Skeletal muscle tissue (tissue), 3 donors: ENCODE measurements at regions not wholly inside any gene's neighbourhood (a gene's known extent, or its start where the extent isn't known, plus 50 kb on each side); places are given as distances from the start of the nearest gene placed in this dataset.

Source experiments
- H3K27ac ChIP-seq: one replicate; pipeline ENCODE4 v1.7.0; 2013; ENCODE audit warnings: mild to moderate bottlenecking, low read depth, low read length, inconsistent platforms
- H3K27me3 ChIP-seq, 3 donors: one replicate each; pipeline ENCODE4 v1.7.0; 2013; ENCODE audit warnings: low read length in 3 of 3; ENCODE audit not compliant: control insufficient read depth in 3 of 3, insufficient read depth in 3 of 3
- H3K36me3 ChIP-seq, 3 donors: one replicate each; pipeline ENCODE4 v1.7.0; 2013; ENCODE audit warnings: low read length in 3 of 3; ENCODE audit not compliant: control insufficient read depth in 3 of 3, insufficient read depth in 3 of 3
- H3K4me1 ChIP-seq, 3 donors: one replicate each; pipeline ENCODE4 v1.7.0; 2013; ENCODE audit warnings: low read length in 3 of 3, mild to moderate bottlenecking in 3 of 3; ENCODE audit not compliant: control insufficient read depth in 3 of 3, insufficient read depth in 3 of 3
- H3K4me3 ChIP-seq, 3 donors: one replicate each; pipeline ENCODE4 v1.7.0; 2013; ENCODE audit warnings: low read length in 3 of 3
- H3K9ac ChIP-seq, 3 donors: one replicate each; pipeline ENCODE4 v1.7.0; 2013; ENCODE audit warnings: low read length in 3 of 3, mild to moderate bottlenecking in 3 of 3, moderate library complexity in 2 of 3, low read depth in 1 of 3
- H3K9me3 ChIP-seq, 3 donors: one replicate each; pipeline ENCODE4 v1.7.0; 2013; ENCODE audit warnings: low read length in 3 of 3; ENCODE audit not compliant: control insufficient read depth in 3 of 3
- donor health status: Osteomylitis.

DNA sequence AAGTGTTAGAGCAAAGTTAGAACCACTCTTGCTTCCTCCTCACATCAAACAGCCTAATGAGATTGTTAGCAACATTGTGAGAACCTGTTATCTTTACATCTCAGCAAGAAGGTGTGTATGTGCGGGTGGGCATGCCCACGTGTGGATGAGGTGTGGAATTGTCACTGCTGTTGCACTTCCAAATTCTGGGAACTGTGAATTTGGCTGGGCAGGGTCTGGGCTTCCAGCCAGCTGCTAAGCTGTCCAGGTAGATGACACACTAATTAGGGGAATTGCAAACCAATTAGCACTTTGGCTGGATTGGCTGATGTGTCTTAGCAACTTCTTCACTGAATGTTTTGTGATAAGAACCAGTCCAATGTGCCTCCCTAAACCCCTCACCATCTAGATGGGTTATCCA lies 848.2 kb downstream of the DHX35 start:
- H3K4me3 ChIP-seq, result no peak overlapping the region
- no peaks in the 10 kb centered on the region for H3K9me3 ChIP-seq
- no peaks in the 10 kb centered on the region for H3K36me3 ChIP-seq
- no peaks in the 10 kb centered on the region for H3K27me3 ChIP-seq
- H3K4me1 ChIP-seq, result no peaks in the 10 kb centered on the region
- no peak overlapping the region for H3K9ac ChIP-seq
- no peak overlapping the region for H3K27ac ChIP-seq

DNA sequence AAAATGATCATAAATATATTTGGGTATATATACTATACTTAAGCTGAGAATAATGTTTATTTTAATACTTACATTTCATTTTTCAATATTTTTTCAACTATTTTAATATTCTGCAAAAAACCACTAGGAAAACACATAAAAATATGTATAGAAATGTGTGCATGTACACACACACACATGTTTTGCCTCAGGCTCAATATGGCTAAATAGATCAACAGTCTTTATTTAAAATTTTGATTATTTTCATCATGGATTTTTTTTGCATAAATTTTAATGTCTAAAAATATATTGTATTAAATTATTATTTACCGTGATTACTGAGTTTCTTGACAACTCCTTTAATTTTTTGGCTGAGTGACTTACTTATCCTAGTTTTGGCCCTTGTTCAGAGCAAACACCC lies 846.5 kb downstream of the DHX35 start:
- Histone ChIP-seq H3K9me3 (no peaks in the 10 kb centered on the region), H3K27ac (no peak overlapping the region), H3K36me3 (no peaks in the 10 kb centered on the region), H3K4me1 (no peaks in the 10 kb centered on the region), H3K4me3 (no peak overlapping the region), H3K9ac (no peak overlapping the region), H3K27me3 (no peaks in the 10 kb centered on the region)

DNA sequence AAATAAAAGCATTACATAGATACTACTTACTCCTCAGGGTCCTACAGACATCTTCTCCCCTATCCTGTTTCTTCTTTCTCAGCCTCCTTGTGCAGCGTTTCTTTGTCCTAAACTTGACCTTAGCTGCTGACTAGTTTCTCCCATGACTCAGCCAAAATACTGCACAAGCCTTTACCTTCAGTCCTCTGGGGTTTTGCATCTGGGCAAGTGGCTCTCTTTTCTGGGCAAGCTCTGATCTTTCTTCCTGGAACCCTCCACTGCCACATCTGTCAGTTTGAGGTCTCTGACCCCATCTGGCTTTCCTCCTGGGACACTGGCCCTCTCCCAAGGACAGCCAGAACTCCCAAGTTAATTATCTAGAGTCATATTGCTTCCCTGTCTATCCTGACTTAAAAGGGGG lies 838.4 kb downstream of the DHX35 start:
- H3K9me3 ChIP-seq, result no peaks in the 10 kb centered on the region
- no peaks in the 10 kb centered on the region for H3K27me3 ChIP-seq
- H3K27ac ChIP-seq, result peak overlapping the region; percentile 41
- no peaks in the 10 kb centered on the region for H3K36me3 ChIP-seq
- peaks cover 0 to 9% (median 0%) of the 10 kb centered on the region in 3 donors for H3K4me1 ChIP-seq
- no peak overlapping the region for H3K9ac ChIP-seq
- H3K4me3 ChIP-seq, result no peak overlapping the region

DNA sequence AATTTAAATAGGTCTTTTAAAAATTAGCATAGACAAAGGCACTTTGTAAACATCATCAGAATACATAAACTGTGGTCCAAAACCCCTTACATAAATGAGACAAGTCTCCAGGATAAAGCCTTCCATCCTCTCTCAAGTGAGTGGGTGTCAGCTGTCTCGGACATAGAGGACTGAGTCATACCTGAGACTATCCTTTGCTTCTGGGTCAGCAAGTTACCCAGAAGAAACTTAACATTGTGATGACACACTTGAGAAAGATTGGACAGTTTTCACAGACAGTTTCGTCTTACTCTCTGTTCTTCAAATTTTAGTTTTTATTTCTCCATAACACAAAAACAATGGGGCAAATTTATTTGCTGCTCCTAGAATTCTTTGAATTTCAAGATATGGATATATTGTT lies 838.0 kb downstream of the DHX35 start:
- H3K4me1 ChIP-seq, result peaks cover 0 to 9% (median 0%) of the 10 kb centered on the region in 3 donors
- no peak overlapping the region for H3K9ac ChIP-seq
- H3K27ac ChIP-seq, result no peak overlapping the region

DNA sequence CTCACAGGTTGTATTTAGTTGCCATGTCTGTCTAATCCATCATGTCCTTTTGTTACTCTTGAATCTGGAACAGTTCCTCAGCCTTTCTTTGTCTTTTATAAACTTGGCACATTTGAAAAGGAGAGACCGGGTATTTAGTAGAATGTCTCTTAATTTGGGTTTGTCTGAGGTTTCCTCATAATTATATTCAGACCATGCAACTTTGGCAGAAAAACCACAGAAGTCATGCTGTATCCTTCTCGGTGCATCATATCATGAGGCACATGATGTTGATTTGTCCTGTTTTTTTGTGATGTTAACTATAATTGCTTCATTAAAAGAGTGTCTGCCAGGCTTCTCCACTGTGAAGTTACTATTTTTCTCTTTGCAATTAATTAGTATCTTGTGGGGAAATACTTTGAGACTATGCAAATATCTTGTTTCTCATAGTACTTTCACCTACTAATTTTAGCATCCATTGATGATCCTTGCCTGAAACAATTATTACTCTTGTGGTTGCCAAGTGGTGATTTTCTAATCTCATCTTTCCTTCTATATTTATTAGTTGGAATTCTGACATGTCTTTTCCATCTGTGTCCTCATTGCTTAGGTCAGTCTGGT lies 837.3 kb downstream of the DHX35 start:
- Histone ChIP-seq H3K27me3 (no peaks in the 10 kb centered on the region), H3K9ac (no peak overlapping the region), H3K27ac (no peak overlapping the region), H3K9me3 (no peaks in the 10 kb centered on the region), H3K4me1 (peaks cover 0 to 9% (median 0%) of the 10 kb centered on the region in 3 donors), H3K36me3 (no peaks in the 10 kb centered on the region), H3K4me3 (no peak overlapping the region)

More for the DNA sequence above, 838.0 kb downstream of the DHX35 start:
- Histone ChIP-seq H3K9me3 (no peaks in the 10 kb centered on the region), H3K27me3 (no peaks in the 10 kb centered on the region), H3K36me3 (no peaks in the 10 kb centered on the region), H3K4me3 (no peak overlapping the region)

DNA sequence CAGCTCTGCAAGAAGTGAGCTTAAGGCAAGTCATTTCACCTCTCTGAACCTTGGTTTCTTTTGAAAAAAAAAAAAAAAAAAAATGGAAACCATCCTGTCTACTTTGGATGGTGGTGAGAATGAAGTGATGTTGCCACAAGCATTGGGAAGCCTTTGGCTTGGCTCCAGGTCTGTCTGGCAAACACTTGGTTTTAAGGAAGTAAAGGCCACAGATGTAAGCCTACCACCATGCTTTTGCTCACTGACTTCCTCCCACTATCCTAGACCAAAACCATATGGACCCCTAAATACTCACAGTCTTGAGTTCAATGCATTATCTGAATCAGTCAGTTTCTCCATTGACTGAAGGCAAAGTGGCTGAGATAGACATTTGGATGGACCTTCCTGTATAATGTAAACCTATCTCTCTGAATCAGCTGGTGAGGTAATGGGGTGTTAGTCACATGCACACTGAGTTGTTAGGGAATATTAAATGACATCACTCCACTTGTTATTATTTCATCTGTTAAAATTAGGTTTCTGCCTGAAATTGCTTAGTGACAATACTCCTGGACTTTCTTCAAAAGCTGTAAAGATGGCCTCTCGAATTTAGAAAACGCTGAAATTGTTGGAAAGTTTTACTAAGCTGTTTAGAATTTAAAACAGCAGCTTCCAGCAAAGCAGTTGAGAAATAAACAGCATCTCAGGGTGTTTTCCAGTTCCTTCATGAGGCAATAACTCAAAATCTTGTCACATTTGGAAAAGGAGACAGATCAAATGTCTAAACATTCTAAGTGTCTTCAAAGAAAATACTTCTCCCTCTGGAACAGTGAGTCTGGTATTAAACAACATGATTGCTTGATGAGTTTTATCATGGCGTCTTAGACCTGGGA lies 833.5 kb downstream of the DHX35 start:
- H3K9ac ChIP-seq, result no peak overlapping the region
- H3K9me3 ChIP-seq, result no peaks in the 10 kb centered on the region
- H3K4me3 ChIP-seq, result no peak overlapping the region
- no peaks in the 10 kb centered on the region for H3K36me3 ChIP-seq
- no peaks in the 10 kb centered on the region for H3K27me3 ChIP-seq
- no peak overlapping the region for H3K27ac ChIP-seq
- peaks cover 0 to 7% (median 0%) of the 10 kb centered on the region in 3 donors for H3K4me1 ChIP-seq

DNA sequence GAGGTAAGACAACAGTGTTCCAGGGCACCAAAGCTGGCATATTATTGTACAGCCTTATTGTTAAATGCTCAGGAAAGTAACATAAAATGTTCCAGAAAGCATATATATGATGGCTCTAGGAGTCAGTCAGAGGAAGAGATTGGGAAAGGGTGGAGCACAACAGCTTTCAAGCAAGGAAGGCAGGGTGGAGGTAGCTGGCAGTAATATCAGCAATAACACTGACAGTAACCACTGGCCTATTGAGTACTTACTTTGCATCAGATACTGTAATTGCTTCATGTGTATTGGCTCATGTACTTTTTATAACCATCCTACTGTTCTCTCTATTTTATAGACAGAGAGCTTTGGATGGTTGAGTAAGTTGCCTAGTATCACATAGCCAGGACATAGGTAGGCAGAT lies 830.2 kb downstream of the DHX35 start:
- H3K4me3 ChIP-seq, result no peak overlapping the region
- H3K27me3 ChIP-seq, result no peaks in the 10 kb centered on the region
- H3K4me1 ChIP-seq, result no peaks in the 10 kb centered on the region
- H3K9me3 ChIP-seq, result no peaks in the 10 kb centered on the region
- H3K36me3 ChIP-seq, result no peaks in the 10 kb centered on the region
- no peak overlapping the region for H3K27ac ChIP-seq
- H3K9ac ChIP-seq, result no peak overlapping the region

DNA sequence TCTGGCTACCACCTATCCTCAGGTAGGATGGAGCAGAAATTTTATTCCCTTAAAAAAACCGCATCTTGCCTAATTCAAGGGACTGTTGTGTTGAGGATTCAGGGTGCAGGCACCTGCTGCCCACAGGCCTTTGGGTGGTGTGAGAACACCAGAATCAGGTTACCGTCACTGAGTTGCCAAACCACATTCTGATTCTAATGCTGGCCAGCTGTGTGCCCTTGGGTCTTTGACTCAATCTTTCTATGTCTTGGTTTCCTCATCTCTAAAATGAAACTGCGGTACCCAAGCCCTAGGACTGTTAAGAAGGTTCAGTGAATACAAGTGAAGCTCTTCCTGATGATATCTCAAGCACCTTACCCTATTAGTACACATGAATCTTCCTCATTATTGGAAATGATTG lies 827.3 kb downstream of the DHX35 start:
- H3K4me3 ChIP-seq, result no peak overlapping the region
- H3K4me1 ChIP-seq, result peaks cover 0 to 3% (median 3%) of the 10 kb centered on the region in 3 donors
- no peak overlapping the region for H3K9ac ChIP-seq
- no peak overlapping the region for H3K27ac ChIP-seq
- no peaks in the 10 kb centered on the region for H3K36me3 ChIP-seq
- no peaks in the 10 kb centered on the region for H3K27me3 ChIP-seq
- no peaks in the 10 kb centered on the region for H3K9me3 ChIP-seq

DNA sequence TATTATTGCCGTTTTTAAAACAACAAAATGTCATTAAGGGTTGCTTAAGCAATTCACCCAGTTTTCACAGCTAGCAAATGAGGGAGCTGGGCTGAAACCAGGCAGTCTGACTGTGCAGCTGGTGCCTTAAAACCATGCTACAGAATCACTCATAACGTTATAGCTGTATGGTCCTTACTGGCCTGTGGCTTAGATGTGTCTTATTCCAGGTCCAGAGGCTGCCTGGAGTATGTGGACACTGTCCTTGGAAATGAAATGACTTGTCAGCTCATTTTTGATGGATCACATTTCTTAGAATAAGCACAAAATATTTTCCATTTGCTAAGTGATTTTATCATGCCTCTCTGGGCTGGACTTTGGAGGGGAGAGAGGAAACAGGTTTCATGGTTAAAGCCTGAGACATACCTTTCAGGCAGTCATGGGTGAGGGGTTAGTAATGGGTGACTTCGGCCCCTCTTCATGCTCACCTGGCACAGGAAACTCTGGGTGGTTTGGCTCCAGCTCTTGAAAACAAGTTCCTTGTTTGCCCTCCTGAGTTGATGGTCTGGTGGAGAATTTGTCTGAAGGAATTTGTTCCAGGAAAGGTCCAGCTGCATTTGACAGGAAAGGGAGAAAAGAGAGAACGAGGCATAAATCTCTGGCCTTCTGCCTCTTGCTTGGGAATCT lies 823.2 kb downstream of the DHX35 start:
- H3K4me1 ChIP-seq, result peaks cover 0 to 3% (median 3%) of the 10 kb centered on the region in 3 donors
- H3K9ac ChIP-seq, result no peak overlapping the region
- H3K4me3 ChIP-seq, result no peak overlapping the region
- H3K36me3 ChIP-seq, result no peaks in the 10 kb centered on the region
- no peaks in the 10 kb centered on the region for H3K27me3 ChIP-seq
- no peaks in the 10 kb centered on the region for H3K9me3 ChIP-seq
- no peak overlapping the region for H3K27ac ChIP-seq

DNA sequence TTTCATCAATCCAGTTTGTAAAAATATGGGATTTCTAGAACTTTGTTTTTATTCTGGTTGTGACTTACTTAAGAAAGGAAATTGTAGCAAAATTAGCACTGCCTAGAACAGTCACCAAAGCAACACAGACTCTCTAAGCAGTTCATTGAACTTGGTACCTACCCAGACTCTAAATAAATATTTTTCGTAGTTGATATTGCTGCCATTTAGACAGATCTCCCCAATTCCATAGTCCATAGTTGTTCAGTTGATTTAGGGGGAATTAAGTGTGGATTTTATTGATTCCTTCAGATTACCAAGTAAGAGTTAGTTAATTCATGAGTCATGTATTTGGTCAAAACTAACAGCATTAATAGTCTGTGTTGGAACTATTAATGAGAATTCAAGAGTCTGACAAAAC lies 822.5 kb downstream of the DHX35 start:
- Histone ChIP-seq H3K36me3 (no peaks in the 10 kb centered on the region), H3K9ac (no peak overlapping the region), H3K4me3 (no peak overlapping the region), H3K4me1 (peaks cover 0 to 3% (median 3%) of the 10 kb centered on the region in 3 donors), H3K27me3 (no peaks in the 10 kb centered on the region), H3K27ac (no peak overlapping the region), H3K9me3 (no peaks in the 10 kb centered on the region)
